HG03097 (cell line): ENCODE measurements at regions not wholly inside any gene's neighbourhood (a gene's known extent, or its start where the extent isn't known, plus 50 kb on each side); places are given as distances from the start of the nearest gene placed in this dataset.

Source experiments
- ATAC-seq: cut with Tn5 transposase; IDR thresholded peaks from one replicate; pipeline ENCODE4 v1.9.1; 2021; ENCODE audit not compliant: unreplicated experiment, low FRiP score

GRCh38 chr2:33900610-33901009 lies 301.5 kb upstream of the FAM98A start:
- no peak for ATAC-seq

- no peak for ATAC-seq
These were observed 298.6 kb upstream of the FAM98A start for GRCh38 chr2:33897741-33898140.

GRCh38 chr2:33893824-33894223 lies 294.7 kb upstream of the FAM98A start:
- ATAC-seq, result no peak

GRCh38 chr2:33891616-33892015 lies 292.5 kb upstream of the FAM98A start:
- ATAC-seq, result no peak

GRCh38 chr2:33890686-33891085 lies 291.6 kb upstream of the FAM98A start:
- ATAC-seq, result no peak

- ATAC-seq, result no peak
These were observed 278.4 kb upstream of the FAM98A start for GRCh38 chr2:33877348-33878016.

GRCh38 chr2:33873076-33873605 lies 274.0 kb upstream of the FAM98A start:
- no peak for ATAC-seq

- ATAC-seq, result peak; percentile 46
These were observed 260.8 kb upstream of the FAM98A start for GRCh38 chr2:33859811-33860461.

GRCh38 chr2:33859176-33859575 lies 260.1 kb upstream of the FAM98A start:
- ATAC-seq, result no peak

GRCh38 chr2:33848486-33848885 lies 249.4 kb upstream of the FAM98A start:
- ATAC-seq, result no peak

- ATAC-seq, result no peak
These were observed 240.7 kb upstream of the FAM98A start for GRCh38 chr2:33839791-33840190.

- no peak for ATAC-seq
These were observed 237.5 kb upstream of the FAM98A start for GRCh38 chr2:33836628-33837027.

- no peak for ATAC-seq
These were observed 236.8 kb upstream of the FAM98A start for GRCh38 chr2:33835911-33836310.

GRCh38 chr2:33822964-33823363 lies 223.9 kb upstream of the FAM98A start:
- no peak for ATAC-seq

GRCh38 chr2:33812707-33813106 lies 213.6 kb upstream of the FAM98A start:
- no peak for ATAC-seq

- no peak for ATAC-seq
These were observed 211.1 kb upstream of the FAM98A start for GRCh38 chr2:33810046-33810835.

GRCh38 chr2:33806041-33806440 lies 206.9 kb upstream of the FAM98A start:
- ATAC-seq, result no peak

GRCh38 chr2:33804155-33804554 lies 205.1 kb upstream of the FAM98A start:
- no peak for ATAC-seq

GRCh38 chr2:33796511-33796910 lies 197.4 kb upstream of the FAM98A start:
- ATAC-seq, result no peak

- no peak for ATAC-seq
These were observed 192.5 kb upstream of the FAM98A start for GRCh38 chr2:33791625-33792024.

- no peak for ATAC-seq
These were observed 188.9 kb upstream of the FAM98A start for GRCh38 chr2:33788044-33788443.
